Stimulated activated CD4-positive, alpha-beta T cell treated with anti-CD3 and anti-CD28 coated beads, Interleukin-1b, Interleukin-23, amount 100 ng/mL, for 4 hours (primary cell): ENCODE measurements at regions not wholly inside any gene's neighbourhood (a gene's known extent, or its start where the extent isn't known, plus 50 kb on each side); places are given as distances from the start of the nearest gene placed in this dataset.
"Not testable (repeated sequence)": the region's sequence is repeated elsewhere in the genome, so short reads cannot be mapped to it uniquely, and the experiment has no call there.

Experiments used
- DNase-seq, 2 donors: peaks; one replicate each; pipeline ENCODE4 v3.0.0-alpha.2; 2020; ENCODE audit warnings: low read depth in 2 of 2

DNA sequence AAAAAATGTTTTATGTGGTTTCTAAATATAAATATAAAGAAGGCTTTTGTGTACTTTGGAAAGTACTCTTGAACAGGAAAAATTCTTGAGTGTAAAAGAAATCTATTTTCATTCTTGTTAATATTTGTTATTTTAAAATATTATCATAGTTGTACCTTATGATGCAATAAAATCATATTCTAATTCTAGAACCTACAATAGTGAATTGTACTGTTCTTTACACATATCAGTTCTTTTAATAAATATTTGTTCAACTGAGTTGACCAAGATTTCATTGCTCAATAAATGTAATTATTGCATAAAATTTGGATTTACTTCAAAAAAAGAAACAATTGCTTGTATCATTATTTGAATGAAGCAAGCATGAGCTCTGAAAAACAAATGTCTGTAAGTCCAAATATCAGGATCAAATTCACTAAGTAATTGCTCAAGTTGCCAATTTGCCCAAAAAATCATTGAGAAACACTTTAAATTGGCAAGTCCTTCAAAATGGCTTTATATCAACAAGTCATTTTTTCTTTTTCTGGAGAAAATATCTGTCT lies 191.6 kb upstream of the SLC16A7 start:
- DNase-seq: no peak

DNA sequence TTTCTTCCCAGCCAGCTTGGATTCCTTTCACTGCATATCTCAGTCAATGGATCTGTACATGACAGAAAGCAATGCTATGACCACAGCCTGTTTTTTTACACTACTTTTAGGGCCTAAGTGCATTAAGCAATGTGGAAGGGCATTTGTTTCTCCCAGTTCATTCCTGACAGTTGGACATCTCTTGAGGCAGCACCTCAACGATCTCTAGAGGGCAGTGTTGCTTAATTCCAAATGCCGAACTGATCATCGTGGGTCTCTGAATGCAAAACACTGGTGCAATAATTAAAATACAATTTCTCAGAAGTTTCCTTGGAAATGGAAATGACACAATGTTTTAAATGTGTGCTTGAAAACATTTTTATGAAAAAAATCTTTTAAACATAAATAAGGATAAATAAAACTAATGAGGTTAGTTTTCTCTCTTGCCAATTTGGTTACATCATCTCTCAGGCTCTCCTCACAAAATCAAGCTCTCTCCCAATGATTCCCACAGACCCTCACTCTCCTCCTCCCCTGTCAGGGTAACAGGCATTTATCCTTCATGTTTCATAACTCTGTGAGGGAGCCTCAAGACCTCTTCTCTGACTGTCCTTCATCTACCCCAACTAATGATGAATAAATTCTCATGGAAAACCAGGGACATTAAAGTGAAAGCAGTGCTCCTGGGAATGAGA lies 192.4 kb upstream of the SLC16A7 start:
- peak in 1 of 2 donors; percentile 21 for DNase-seq

DNA sequence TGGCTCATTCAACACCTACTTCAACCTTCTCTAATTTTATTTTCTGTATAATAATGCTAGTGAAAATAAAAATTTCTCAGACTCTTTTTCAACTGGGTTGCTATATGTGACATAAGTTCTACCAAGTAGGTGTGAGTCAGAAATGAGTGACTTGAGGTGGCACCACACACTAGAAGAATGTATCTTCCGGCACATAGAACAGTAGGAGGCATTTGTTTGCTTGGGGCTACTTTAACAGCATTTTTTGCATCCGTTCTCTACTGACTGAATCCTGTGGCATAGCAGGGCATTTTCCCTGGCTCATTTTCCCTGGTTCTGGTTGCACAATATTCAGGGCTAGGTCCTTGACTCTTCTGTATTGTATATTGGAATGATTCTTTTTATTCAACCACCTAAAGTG lies 194.0 kb upstream of the SLC16A7 start:
- DNase-seq: no peak

DNA sequence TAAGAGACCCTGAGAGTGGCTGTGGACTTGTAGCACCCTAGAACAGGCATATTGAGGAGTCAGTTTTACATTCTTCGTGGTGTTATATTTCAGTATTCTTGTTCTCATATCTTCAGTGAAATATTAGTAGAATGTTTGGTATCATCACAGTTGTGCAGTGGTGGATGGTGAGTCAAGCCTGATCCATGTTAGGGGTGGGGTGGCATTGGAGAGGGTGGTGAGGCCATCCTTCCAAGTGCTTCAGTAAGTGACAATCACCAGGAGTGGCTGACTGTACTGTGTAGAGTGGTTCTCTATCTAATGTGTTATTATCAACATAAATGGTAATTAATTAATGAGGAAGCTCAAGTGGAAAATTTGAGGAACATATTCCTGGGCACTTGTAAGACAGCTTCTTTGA lies 197.7 kb upstream of the SLC16A7 start:
- DNase-seq: no peak

DNA sequence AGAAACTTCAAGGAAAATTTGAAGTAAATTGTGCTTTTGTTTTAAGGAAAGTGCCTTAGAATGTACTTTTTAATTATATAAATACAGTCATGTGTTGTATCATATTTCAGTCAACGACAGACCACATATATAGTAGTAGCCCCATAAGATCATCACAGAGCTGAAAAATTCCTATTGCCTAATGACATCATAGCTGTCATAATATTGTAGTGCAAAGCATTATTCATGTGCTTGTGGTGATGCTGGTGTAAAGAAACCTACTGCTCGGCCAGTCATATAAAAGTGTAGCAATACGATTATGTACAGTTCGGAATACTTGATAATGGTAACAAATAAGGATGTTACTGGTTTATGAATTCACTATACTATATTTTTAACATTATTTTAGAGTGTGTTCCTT lies 198.9 kb upstream of the SLC16A7 start:
- DNase-seq: no peak

DNA sequence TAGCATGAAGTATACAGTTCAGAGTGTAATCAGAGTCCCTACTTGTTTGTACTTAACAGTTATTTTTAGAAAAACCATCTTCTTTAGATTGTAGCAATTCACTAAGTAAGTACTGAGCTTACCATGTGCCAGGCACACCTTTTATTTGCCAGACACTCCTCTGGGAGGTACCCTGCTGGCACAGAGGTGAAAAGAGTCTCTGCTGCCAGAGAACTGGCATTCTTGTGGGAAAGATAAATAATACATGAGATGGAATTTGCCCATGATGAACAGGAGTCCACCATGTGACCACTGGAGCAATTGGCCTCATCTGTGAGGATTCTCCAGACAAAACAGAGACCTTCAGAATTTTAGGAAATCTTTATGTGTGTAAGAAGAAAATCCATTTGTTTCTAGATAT lies 199.3 kb upstream of the SLC16A7 start:
- DNase-seq: no peak

DNA sequence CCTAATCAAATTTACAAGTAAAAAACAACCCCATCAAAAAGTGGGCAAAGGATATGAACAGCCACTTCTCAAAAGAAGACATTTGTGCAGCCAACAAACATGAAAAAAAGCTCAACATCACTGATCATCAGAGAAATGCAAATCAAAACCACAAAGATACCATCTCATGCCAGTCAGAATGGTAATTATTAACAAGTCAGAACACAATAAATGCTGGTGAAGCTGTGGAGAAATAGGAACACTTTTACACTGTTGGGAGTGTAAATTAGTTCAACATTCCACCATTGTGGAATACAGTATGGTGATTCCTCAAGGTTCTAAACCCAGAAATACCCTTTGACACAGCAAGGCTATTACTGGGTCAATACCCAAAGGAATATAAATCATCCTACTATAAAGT lies 200.5 kb upstream of the SLC16A7 start:
- not testable (repeated sequence) for DNase-seq

DNA sequence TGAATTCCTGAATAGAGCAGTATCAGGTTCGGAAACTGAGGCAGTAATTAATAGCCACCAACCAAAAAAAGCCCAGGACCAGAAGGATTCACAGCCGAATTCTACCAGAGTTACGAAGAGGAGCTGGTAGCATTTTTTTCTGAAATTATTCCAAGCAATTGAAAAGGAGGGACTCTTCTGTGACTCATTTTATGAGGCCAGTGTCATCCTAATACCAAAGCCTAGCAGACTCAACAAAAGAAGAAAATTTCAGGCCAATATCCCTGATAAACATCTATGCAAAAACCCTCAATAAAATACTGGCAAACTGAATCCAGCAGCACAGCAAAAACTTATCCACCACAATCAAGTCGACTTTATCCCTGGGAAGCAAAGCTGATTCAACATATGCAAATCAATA lies 202.3 kb upstream of the SLC16A7 start:
- no peak for DNase-seq

DNA sequence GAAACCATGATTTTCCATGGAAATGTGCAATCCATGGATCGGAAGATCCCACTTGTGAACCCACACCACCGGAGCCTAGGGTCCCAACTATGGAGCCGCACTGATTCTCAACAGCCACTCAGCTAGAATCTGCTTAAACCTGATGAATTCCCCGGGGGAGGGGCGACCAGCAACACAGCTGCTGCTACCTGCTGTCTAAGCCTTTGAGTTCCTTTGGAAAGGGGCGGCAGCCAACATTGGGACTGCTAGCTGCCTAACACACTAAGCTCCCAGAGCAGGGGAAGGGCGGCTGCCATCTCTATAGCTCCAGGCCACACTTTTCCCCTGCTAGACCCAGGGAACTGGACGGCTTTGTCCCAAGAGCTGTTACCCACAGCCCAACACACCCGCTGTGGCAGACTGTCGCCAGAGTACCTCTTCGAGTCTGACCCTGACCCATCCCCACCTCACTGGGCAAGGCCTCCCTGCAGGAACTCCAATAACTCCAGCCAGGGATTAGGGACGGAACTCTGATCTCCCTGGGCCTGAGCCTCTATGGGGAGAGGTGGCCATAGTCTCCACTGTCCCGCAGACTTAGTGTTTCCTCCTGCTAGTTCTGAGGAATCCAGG lies 205.8 kb upstream of the SLC16A7 start:
- no peak for DNase-seq

DNA sequence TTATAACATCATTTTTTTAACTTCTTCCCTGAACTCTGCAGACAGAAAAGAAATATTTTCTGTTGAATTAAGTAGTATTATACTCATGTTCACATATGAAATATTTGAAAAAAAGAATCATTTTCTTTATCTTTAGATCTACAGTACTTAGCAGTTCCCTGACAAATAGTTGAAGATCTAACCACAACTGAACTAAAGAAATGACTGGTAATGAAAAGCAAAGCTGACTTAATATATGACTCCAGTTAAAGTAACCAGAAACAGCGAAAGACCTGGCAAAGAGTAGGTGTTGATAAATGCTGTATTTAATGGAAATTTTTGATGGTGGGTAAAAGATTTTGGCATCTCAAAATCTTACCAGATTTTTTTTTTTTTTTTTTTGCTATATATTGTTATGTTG lies 207.1 kb upstream of the SLC16A7 start:
- DNase-seq: no peak

DNA sequence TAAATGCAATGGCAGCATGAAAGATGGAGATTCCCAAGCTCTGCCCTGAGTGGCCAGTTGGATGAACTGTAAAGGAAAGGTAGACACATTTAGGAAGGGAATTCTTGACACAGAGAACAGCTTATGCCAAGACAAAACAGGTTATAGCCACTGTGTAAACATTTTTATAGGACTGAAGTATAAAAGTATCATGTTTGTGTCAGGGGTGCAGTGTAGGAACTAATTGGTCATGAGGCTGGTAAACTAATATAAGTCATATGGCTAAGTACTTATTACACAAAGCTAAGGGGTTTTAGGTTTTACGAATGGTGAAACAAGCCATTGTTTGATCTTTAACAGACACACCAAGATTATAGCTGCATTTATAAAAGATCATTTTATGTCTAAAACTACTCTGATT lies 207.7 kb upstream of the SLC16A7 start:
- no peak for DNase-seq

DNA sequence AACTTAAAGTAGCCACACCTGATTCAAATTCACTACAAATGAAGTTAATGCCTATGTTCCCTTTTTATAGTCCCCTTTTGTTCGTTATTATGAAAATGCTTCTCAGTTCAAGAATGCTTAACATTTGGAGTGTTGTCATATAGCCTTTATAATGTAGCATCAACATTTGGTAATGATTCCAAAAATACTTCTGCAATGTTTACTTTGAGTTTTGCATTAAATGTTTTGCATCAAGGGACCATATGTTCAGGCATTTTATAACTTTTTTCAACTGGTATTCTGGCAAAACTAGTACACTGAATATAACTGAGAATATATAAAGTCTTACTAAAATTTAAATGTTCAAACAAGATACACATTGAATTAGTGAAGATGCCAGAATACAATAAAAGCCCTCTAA lies 209.6 kb upstream of the SLC16A7 start:
- no peak for DNase-seq

DNA sequence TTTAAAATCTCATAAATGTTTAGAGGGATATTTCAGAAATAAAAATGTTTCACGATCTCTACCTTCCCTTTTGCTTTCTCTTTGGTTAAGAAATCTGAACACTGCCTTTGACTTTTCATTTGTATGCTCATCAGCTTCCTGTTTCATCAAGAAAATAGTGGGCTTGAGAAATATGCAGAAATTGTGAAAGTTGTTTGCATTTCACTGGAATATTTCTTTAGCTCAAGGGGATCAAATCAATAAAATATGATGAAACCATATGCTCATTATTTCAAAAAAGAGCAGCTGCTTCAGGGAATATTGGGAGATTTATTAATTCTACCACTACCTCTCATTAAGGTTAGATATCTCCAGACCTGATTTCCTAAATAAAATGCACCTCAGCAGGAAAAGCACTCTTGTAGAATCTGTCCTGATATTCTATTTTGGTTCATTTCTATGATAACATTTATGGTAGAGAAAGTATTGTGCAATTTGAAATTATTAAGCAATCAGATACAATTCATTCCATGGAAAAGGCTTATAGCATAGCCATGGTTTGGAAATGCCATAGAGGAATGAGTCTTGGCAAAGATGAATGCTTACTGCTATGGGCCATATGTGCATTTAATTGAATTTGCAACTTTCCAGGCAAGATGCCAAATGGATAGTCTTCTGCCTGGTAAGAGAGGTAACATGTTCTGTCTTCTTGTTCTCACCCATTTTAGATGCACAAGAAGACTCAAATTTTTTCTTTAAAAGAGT lies 212.6 kb upstream of the SLC16A7 start:
- no peak for DNase-seq

DNA sequence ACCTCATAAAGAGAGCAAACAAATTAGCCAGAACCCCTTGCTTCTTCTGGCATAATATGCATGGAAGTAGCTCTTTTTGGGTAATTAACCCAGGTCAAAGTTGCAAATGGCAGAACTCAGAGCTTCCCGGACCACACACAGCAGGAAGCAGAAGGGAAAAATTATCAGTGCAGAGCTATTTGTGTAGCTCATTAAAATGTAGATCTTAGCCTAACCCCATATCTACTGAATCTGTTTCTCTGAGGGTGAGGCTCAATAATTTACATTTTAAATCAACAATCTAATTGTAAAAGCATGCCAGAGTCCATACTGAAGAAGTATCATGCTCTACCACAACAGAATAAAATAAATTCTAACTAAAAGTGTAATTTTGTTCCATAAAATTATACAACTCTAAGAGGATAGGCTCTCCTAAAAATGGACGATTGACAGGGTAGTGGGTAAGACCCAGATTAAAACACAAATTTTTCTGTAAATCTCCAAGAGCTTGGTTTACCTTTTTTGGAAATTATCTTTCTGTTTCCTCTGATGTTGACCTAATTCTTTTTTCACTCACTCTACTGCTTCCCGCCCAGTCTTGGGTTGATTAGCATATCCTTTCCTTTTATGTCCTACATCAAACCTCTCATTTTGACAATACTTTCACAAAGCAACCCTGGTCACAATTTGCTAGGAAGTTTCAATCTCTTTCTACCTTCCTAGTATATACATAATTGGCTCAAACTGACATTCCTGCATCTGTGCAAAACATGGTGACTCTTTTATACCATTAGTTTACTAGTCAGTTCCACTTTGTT lies 213.3 kb upstream of the SLC16A7 start:
- no peak for DNase-seq

DNA sequence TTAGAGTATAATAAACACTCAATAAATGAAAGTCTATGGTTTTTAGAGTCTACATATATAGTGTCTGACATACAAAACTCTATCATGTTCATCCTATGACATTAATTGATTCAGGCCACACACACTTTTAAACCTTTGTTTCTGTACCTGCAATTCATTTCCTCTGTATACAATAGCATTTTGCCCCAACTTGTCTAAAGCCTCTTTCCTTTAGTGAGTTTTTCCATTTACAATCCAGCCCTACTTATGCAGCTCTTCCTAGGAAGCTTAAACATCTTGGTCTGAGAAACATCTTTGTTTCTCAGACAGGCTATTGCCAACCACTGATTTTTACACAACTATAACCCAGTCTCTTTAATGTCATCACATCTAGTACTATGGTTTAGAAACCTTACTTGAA lies 214.7 kb upstream of the SLC16A7 start:
- DNase-seq: no peak

DNA sequence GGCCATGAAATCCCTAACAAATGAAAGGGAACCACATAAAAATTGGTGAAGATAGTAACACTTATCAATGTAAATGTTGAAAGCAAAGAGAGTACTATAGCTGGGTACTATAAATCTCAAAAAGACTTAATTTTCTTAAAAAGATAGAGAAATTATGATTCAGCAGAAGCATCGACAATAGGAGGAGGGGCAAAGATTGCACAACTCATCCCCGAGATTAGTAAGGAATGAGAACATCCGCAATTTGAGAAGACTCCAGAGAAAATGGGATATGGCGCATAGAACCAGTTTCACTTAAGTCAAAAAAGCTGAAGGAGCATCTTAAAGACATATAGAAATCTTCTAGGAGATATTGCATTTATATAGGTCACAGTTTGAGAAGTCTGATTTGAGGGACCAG lies 220.2 kb upstream of the SLC16A7 start:
- no peak for DNase-seq

DNA sequence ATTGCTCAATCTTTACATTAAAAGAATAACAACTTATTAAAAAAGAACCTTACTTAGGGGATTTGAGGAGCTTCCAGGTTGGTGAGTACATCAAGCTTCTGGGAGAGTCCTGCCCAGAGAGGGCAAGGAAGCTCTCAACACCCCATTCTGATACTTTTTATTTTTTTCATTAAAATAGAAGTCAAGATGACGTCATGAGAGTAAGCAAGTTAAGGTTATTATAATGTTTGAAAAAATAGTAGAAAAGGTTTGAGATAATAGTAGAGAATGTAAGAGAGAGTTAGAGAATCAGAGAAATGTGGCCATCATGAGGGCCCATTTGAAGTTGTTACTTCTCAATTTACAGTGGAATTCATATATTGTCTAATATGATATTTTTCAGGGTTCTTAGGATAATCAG lies 221.0 kb upstream of the SLC16A7 start:
- DNase-seq: no peak

DNA sequence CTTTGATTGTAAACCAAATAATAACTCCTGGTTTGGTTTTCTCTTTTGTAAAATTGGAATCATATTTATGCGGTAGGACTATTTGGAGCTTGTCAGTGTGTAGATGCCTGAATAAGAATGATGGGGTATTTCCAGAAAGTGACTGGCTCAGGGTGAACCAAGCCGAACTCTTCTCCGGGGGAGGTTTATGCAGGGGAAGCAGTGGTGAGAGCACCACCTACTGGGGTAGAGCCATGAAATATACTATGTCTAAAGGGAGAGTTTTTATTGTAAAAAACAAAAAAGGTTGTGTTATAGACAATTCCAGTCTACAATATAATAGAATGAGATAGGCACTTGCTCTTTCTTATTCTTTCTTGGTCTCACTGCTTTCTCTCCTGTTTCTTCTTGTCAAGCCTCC lies 222.9 kb upstream of the SLC16A7 start:
- no peak for DNase-seq

DNA sequence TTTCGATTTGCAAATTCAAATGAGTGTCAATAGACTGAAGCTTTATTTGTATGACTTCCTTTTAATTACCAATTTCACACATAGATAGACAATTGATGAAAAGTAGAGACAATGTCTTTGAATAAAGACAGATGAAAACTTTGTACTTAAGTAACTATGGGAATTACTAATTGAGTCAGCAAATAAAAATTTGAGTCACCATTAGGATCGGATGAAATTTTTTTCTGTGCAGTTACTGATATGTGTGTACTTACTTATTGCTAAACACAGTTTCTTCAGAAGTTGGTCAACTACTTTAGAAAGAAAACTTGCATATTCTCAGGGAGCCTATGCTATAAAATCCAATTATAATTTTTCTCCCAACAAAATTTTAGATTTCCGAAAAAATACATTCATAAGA lies 224.9 kb upstream of the SLC16A7 start:
- no peak for DNase-seq

DNA sequence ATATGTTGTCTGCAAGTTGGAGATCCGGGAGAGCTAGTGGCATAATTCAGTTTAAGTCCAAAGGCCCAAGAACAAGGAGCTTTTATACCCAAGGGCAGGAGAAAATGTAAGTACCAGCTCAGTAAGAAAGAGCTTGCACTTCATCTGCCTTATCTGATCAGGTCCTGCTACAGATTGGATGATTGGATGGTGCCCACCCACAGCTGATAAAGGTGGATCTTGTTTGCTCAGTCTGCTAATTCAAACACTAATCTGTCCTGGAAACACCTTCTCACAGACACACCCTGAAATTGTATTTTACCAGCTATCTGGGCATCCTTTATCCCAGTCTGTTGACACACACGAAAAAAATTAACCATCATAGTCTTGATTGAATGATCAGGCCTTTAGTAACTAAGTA lies 230.7 kb upstream of the SLC16A7 start:
- no peak for DNase-seq

DNA sequence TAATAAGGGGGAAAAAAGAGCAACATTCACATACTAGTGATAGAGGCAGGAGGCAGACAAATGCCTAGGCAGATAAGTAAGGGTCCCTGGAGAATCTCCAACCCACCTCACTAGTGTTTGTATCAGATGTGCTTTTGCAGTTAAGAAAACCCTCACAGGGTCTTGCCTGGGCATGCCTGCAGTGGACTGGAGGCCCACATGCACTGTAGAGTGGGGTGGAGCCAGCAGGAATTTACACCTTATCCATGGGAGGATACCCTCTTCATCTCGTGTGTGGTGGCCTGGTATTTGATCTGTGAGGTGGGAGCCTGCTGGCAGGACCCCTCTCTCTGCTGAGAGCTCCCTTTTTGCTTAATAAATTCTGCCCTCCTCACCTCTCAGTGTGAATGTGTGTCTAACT lies 238.0 kb upstream of the SLC16A7 start:
- no peak for DNase-seq

DNA sequence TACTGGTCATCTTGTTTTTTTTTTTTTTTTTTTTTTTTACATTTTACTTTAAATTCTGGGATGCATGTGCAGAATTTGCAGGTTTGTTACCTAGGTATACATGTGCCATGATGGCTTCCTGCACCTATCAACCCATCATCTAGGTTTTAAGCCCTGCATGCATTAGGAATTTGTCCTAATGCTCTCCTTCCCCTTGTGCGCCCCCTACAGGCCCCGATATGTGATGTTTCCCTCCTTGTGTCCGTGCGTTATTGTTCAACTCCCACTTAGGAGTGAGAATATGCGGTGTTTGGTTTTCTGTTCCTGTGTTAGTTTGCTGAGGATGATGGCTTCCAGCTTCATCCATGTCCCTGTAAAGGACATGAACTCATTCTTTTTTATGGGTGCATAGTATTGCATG lies 249.6 kb upstream of the SLC16A7 start:
- DNase-seq: not testable (repeated sequence)
